Nephron progenitor cell (in vitro differentiated cells): ENCODE measurements at regions not wholly inside any gene's neighbourhood (a gene's known extent, or its start where the extent isn't known, plus 50 kb on each side); places are given as distances from the start of the nearest gene placed in this dataset.

ENCODE experiments used
- DNase-seq: peaks from one replicate; pipeline ENCODE4 v3.0.0; 2021
- H3K27ac Mint-ChIP-seq: 2 replicates; pipeline ENCODE4 v1.8.0; 2021; ENCODE audit warnings: mild to moderate bottlenecking, moderate library complexity, mixed read lengths
- H3K27me3 Mint-ChIP-seq: 2 replicates; pipeline ENCODE4 v1.8.0; 2021; ENCODE audit warnings: mild to moderate bottlenecking, low read depth, mixed read lengths; ENCODE audit not compliant: poor library complexity
- H3K36me3 Mint-ChIP-seq: 2 replicates; pipeline ENCODE4 v1.8.0; 2021; ENCODE audit warnings: low read depth, mixed read lengths
- H3K4me1 Mint-ChIP-seq: 2 replicates; pipeline ENCODE4 v1.8.0; 2021; ENCODE audit warnings: mixed read lengths
- H3K4me3 Mint-ChIP-seq: 2 replicates; pipeline ENCODE4 v1.8.0; 2021; ENCODE audit warnings: mild to moderate bottlenecking, moderate library complexity, mixed read lengths
- H3K9me3 Mint-ChIP-seq: 2 replicates; pipeline ENCODE4 v1.8.0; 2021; ENCODE audit warnings: mild to moderate bottlenecking, moderate library complexity, mixed read lengths
- TF ChIP-seq, protein P1 (sequence below): fragments of 200-600 bp; sonication (generic); IDR thresholded peaks from 2 replicates; pipeline ENCODE4 v1.5.0; 2021; ENCODE audit warnings: antibody characterized with exemption

DNA sequence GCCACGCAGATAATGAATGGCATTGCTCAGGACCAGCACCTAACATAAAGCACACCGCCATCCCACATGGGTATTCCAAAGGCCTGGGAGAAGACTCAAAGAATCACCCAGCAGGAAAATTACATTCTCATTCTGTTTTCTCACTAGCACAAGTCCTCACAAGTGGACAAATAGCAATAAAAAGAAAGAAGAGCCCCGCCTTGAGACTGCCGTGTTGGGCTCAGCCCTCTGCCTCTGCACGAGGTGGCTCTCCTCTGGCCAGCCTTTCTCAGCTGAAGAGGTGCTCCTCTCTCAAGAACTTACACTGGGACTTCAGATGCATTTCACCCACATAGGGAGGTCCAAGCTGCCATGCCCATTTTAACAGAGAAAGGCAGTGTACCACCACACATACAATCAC is 207.5 kb downstream of the SPTSSA start:
- Mint-ChIP-seq H3K4me1 (peaks cover 33% of the 10 kb centered on the region), H3K36me3 (no peaks in the 10 kb centered on the region), H3K27me3 (peaks cover 1% of the 10 kb centered on the region), H3K27ac (peak overlapping the region; percentile 35), H3K9me3 (no peaks in the 10 kb centered on the region), H3K4me3 (no peak overlapping the region)
- DNase-seq, result no peak
- TF ChIP-seq, protein P1, sequence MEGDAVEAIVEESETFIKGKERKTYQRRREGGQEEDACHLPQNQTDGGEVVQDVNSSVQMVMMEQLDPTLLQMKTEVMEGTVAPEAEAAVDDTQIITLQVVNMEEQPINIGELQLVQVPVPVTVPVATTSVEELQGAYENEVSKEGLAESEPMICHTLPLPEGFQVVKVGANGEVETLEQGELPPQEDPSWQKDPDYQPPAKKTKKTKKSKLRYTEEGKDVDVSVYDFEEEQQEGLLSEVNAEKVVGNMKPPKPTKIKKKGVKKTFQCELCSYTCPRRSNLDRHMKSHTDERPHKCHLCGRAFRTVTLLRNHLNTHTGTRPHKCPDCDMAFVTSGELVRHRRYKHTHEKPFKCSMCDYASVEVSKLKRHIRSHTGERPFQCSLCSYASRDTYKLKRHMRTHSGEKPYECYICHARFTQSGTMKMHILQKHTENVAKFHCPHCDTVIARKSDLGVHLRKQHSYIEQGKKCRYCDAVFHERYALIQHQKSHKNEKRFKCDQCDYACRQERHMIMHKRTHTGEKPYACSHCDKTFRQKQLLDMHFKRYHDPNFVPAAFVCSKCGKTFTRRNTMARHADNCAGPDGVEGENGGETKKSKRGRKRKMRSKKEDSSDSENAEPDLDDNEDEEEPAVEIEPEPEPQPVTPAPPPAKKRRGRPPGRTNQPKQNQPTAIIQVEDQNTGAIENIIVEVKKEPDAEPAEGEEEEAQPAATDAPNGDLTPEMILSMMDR, result no peak

DNA sequence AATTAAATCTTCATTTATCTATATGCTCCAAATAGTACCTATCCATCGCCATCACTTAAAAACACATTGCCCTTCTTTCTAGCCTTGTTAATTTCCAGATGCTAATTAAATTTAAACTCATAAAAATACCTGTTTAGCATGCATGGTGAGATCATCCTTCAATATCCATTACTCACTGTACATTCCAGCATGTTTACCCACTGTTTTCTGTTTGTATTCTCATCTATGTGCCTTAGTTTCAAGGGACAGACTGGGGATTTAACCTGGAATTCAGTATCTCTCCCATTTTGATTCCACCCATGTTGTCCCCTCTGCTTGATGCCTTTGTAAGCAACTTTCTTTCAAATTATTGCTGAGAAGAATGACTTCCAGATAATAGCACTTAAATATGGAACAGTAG is 208.0 kb downstream of the SPTSSA start:
- H3K36me3 Mint-ChIP-seq, result no peaks in the 10 kb centered on the region
- no peaks in the 10 kb centered on the region for H3K27me3 Mint-ChIP-seq
- no peak overlapping the region for H3K4me3 Mint-ChIP-seq
- H3K4me1 Mint-ChIP-seq, result peaks cover 33% of the 10 kb centered on the region
- TF ChIP-seq, protein P1, result no peak
- no peak for DNase-seq
- no peaks in the 10 kb centered on the region for H3K9me3 Mint-ChIP-seq
- no peak overlapping the region for H3K27ac Mint-ChIP-seq

DNA sequence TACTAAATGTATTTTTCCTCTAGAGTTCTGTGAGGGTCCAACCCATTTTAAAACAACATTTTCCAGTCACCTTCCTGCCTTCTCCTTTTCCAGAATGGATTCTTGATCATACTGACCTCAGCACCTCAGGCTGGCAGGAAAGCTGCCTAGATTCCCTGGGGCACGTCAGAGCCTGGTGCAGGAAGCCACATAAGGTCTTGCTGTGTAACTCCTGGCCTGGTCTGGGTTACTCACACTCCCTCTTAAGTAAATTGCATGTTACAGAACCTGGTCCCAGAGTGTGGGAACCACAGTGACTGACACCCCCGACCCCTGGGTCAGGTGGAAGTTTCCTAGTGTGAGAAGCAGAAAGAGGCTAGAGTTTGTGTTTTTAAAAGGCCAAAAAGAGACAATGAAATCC is 209.8 kb downstream of the SPTSSA start:
- TF ChIP-seq, protein P1, result no peak
- Mint-ChIP-seq H3K27ac (peak overlapping the region; percentile 14), H3K4me3 (no peak overlapping the region), H3K27me3 (peaks cover 4% of the 10 kb centered on the region), H3K4me1 (peaks cover 33% of the 10 kb centered on the region), H3K9me3 (no peaks in the 10 kb centered on the region), H3K36me3 (no peaks in the 10 kb centered on the region)
- no peak for DNase-seq

DNA sequence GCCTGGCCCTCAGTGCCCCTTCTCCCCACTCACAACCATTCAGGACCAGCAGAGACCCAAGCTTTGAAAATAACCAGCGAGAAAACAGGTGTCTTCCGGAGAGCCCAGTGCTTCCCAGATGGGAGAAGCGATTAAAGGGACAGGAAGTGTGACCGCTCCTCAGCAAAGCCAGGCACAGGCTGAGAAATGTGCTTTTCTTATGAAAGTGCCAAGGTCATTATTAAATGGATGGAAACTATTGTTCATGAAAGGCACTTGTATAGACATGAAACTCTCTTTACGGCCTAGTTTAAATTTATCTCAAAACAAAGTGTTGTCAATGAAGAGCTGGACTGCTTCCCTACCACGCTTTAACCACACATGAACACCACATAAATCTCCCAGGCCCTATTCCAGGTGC is 210.4 kb downstream of the SPTSSA start:
- Mint-ChIP-seq H3K27ac (peak overlapping the region; percentile 51), H3K36me3 (no peaks in the 10 kb centered on the region), H3K27me3 (peaks cover 4% of the 10 kb centered on the region), H3K9me3 (no peaks in the 10 kb centered on the region), H3K4me3 (no peak overlapping the region), H3K4me1 (peaks cover 33% of the 10 kb centered on the region)
- TF ChIP-seq, protein P1, result no peak
- no peak for DNase-seq

- no peak for DNase-seq
- TF ChIP-seq, protein P1, result no peak
- Mint-ChIP-seq H3K36me3 (no peaks in the 10 kb centered on the region), H3K9me3 (no peaks in the 10 kb centered on the region), H3K27ac (peak overlapping the region; percentile 51), H3K4me1 (peaks cover 33% of the 10 kb centered on the region), H3K4me3 (no peak overlapping the region), H3K27me3 (peaks cover 8% of the 10 kb centered on the region)
Observed at GRCh38 chr14:34250959-34251358, 211.1 kb downstream of the SPTSSA start.

GRCh38 chr14:34247605-34248004 is 214.4 kb downstream of the SPTSSA start:
- Mint-ChIP-seq H3K27me3 (peaks cover 8% of the 10 kb centered on the region), H3K27ac (no peak overlapping the region), H3K4me3 (no peak overlapping the region), H3K4me1 (peaks cover 23% of the 10 kb centered on the region), H3K9me3 (no peaks in the 10 kb centered on the region), H3K36me3 (no peaks in the 10 kb centered on the region)
- TF ChIP-seq, protein P1, result no peak
- no peak for DNase-seq
